ENCODE measurements at regions not wholly inside any gene's neighbourhood (a gene's known extent, or its start where the extent isn't known, plus 50 kb on each side); places are given as distances from the start of the nearest gene placed in this dataset.

- no peak for TF ChIP-seq CTCF (IDR thresholded peaks at IDR 0.05; ENCODE audit: insufficient read depth, low read length)
- no peak overlapping the region for H3K4me3 ChIP-seq (ENCODE audit: low read depth, low read length)
- DNase-seq (ENCODE audit: low read depth), result no peak
These were observed 301.1 kb downstream of the FAM170A start for GRCh38 chr5:119930490-119930889.

- H3K4me3 ChIP-seq (ENCODE audit: low read depth, low read length), result no peak overlapping the region
- peak; percentile 11 for TF ChIP-seq CTCF (IDR thresholded peaks at IDR 0.05; ENCODE audit: insufficient read depth, low read length)
- DNase-seq (ENCODE audit: low read depth), result peak; percentile 38
These were observed 313.8 kb downstream of the FAM170A start for GRCh38 chr5:119943148-119943547.

GRCh38 chr5:119945691-119946090 is 316.3 kb downstream of the FAM170A start:
- no peak for DNase-seq (ENCODE audit: low read depth)
- H3K4me3 ChIP-seq (ENCODE audit: low read depth, low read length), result no peak overlapping the region
- no peak for TF ChIP-seq CTCF (IDR thresholded peaks at IDR 0.05; ENCODE audit: insufficient read depth, low read length)

- no peak for TF ChIP-seq CTCF (IDR thresholded peaks at IDR 0.05; ENCODE audit: insufficient read depth, low read length)
- DNase-seq (ENCODE audit: low read depth), result no peak
- no peak overlapping the region for H3K4me3 ChIP-seq (ENCODE audit: low read depth, low read length)
These were observed 318.8 kb downstream of the FAM170A start for GRCh38 chr5:119948162-119948561.

DNA sequence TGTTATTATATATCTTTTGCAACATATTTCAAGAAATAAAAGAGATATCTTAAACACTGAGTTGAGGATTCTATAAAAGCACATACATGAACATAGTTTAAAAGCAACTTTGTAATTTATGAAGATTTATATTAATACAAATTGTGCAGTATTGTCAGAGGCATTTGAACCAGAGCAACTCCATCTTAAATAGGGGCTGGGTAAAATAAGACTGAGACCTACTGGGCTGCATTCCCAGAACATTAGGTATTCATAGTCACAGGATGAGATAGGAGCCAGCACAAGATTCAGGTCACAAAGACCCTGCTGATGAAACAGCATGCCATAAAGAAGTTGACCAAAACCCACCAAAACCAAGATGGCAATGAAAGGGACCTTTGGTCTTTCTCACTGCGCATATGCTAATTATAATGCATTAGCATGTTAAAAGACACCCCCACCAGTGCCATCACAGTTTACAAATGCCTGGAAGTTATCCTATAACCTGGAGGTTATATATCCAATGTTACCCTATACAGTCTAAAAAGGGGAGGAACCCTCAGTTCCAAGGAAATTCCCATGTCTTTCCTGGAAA is 320.2 kb downstream of the FAM170A start:
- no peak for TF ChIP-seq CTCF (IDR thresholded peaks at IDR 0.05; ENCODE audit: insufficient read depth, low read length)
- DNase-seq (ENCODE audit: low read depth), result no peak
- H3K4me3 ChIP-seq (ENCODE audit: low read depth, low read length), result no peak overlapping the region

DNA sequence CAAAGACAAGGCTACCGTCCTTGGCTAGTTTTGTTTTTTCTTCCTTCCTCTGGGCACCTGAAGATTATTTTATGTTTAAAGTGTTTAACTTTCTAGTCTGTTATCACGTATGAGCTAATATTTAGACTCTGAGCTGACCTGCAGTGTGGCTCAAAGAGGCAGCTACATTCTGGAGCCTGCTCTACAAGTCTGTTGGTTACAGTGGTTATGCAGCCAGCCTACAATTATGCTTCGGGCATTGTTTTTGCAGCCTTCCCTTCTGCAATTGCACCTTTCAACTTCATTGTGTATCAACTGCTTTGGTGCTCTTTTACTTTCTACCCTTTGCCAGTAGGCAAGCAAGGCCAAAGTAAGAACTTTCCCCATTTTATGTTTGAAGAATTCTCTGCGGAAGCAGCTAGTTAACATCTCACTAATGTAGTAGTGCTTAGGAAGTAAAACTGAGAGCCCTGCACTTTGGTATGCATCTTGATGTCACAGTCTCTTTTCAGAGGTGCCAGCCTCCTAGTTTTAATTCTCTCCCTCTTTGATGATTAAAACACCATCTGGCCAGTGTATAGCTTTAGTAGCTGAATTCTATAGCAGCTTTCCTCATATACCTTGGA is 322.1 kb downstream of the FAM170A start:
- no peak overlapping the region for H3K4me3 ChIP-seq (ENCODE audit: low read depth, low read length)
- no peak for TF ChIP-seq CTCF (IDR thresholded peaks at IDR 0.05; ENCODE audit: insufficient read depth, low read length)
- no peak for DNase-seq (ENCODE audit: low read depth)

- no peak for TF ChIP-seq CTCF (IDR thresholded peaks at IDR 0.05; ENCODE audit: insufficient read depth, low read length)
- DNase-seq (ENCODE audit: low read depth), result no peak
- no peak overlapping the region for H3K4me3 ChIP-seq (ENCODE audit: low read depth, low read length)
These were observed 324.1 kb downstream of the FAM170A start for GRCh38 chr5:119953474-119953873.

Measured in fibroblast of the aortic adventitia (primary cell).